GM12892 (cell line): ENCODE measurements at regions not wholly inside any gene's neighbourhood (a gene's known extent, or its start where the extent isn't known, plus 50 kb on each side); places are given as distances from the start of the nearest gene placed in this dataset.

ENCODE experiments used
- POLR2A ChIP-seq: IDR thresholded peaks from 2 replicates; pipeline ENCODE4 v1.6.1; 2011; ENCODE audit warnings: low read depth, low read length, control low read depth
- POLR2AphosphoS5 ChIP-seq: IDR thresholded peaks from 2 replicates; pipeline ENCODE4 v1.6.1; 2011; ENCODE audit warnings: low read depth, low read length, control low read depth

GRCh38 chr12:123045678-123046077 lies 65.2 kb downstream of the ARL6IP4 start:
- no peak for TF ChIP-seq POLR2A
- no peak for TF ChIP-seq POLR2AphosphoS5
